WTC11 (cell line): ENCODE measurements at regions not wholly inside any gene's neighbourhood (a gene's known extent, or its start where the extent isn't known, plus 50 kb on each side); places are given as distances from the start of the nearest gene placed in this dataset.

ENCODE experiments used
- CBFB ChIP-seq: sonication (generic); formaldehyde crosslinking; IDR thresholded peaks from 2 replicates; pipeline ENCODE4 v1.8.1; 2022; ENCODE audit warnings: mild to moderate bottlenecking, low read depth, missing genetic modification reagents
- ETV6 ChIP-seq: sonication (generic); formaldehyde crosslinking; IDR thresholded peaks from 2 replicates; pipeline ENCODE4 v1.8.1; 2022; ENCODE audit warnings: mild to moderate bottlenecking, missing genetic modification reagents
- FOXJ3 ChIP-seq: sonication (generic); formaldehyde crosslinking; IDR thresholded peaks from 2 replicates; pipeline ENCODE4 v1.9.0; 2021; ENCODE audit warnings: missing genetic modification reagents, mild to moderate bottlenecking, borderline replicate concordance
- SMAD3 ChIP-seq: sonication (generic); formaldehyde crosslinking; IDR thresholded peaks from 2 replicates; pipeline ENCODE4 v1.8.0; 2022; ENCODE audit warnings: missing genetic modification reagents, mild to moderate bottlenecking, borderline replicate concordance
- SP1 ChIP-seq: sonication (generic); formaldehyde crosslinking; conservative IDR thresholded peaks from 2 replicates; pipeline ENCODE4 v1.8.1; 2022; ENCODE audit warnings: missing genetic modification reagents
- TP53 ChIP-seq: sonication (generic); formaldehyde crosslinking; IDR thresholded peaks from 2 replicates; pipeline ENCODE4 v1.8.1; 2023; ENCODE audit warnings: mild to moderate bottlenecking, missing genetic modification reagents
- ZNF317 ChIP-seq: sonication (generic); formaldehyde crosslinking; IDR thresholded peaks from 2 replicates; pipeline ENCODE4 v1.8.1; 2023; ENCODE audit warnings: low read depth, mild to moderate bottlenecking, moderate library complexity, missing genetic modification reagents, borderline replicate concordance
- ZNF416 ChIP-seq: fragments of 250-450 bp; sonication (Bioruptor Pico); IDR thresholded peaks from 2 replicates; pipeline ENCODE4 v1.9.0; 2021; ENCODE audit warnings: mild to moderate bottlenecking, inconsistent platforms
- TF ChIP-seq, protein P1 (sequence below): fragments of 200-600 bp; IDR thresholded peaks from 2 replicates; pipeline ENCODE4 v1.8.0; 2022; ENCODE audit warnings: antibody characterized with exemption
- TF ChIP-seq, protein P2 (sequence below): sonication (generic); formaldehyde crosslinking; IDR thresholded peaks from 2 replicates; pipeline ENCODE4 v1.8.1; 2022; ENCODE audit warnings: low read depth, mild to moderate bottlenecking, moderate library complexity, missing genetic modification reagents, borderline replicate concordance
- TF ChIP-seq, protein P3 (sequence below): sonication (generic); formaldehyde crosslinking; IDR thresholded peaks from 2 replicates; pipeline ENCODE4 v1.8.1; 2023; ENCODE audit warnings: mild to moderate bottlenecking, missing genetic modification reagents
- TF ChIP-seq, protein P4 (sequence below): fragments of 250-450 bp; sonication (Bioruptor Pico); IDR thresholded peaks from 2 replicates; pipeline ENCODE4 v1.9.0; 2021; ENCODE audit warnings: mild to moderate bottlenecking
- TF ChIP-seq, protein P5 (sequence below): sonication (generic); formaldehyde crosslinking; conservative IDR thresholded peaks from 2 replicates; pipeline ENCODE4 v1.8.1; 2022; ENCODE audit warnings: mild to moderate bottlenecking, missing genetic modification reagents

DNA sequence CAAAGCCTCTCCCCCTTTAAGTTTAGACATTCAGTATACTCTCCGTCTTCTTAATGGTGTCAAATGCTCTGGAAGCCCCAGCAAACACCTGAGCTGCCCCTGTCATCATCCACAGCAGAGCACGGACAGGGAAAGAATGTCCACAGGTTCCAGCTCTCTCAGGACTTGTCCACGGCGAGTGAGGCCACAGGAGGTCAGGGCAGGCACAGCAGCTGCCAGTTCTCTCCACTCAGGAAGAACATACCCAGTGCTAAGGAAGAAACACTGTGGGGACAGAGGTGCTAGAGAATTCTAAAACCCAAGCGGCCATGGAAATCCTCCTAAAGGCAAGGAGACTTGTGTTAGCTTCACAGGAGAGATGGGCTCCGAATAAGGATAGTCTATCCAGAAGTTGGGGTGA, 132.0 kb upstream of the SERP2 start:
- TF ChIP-seq, protein P1, sequence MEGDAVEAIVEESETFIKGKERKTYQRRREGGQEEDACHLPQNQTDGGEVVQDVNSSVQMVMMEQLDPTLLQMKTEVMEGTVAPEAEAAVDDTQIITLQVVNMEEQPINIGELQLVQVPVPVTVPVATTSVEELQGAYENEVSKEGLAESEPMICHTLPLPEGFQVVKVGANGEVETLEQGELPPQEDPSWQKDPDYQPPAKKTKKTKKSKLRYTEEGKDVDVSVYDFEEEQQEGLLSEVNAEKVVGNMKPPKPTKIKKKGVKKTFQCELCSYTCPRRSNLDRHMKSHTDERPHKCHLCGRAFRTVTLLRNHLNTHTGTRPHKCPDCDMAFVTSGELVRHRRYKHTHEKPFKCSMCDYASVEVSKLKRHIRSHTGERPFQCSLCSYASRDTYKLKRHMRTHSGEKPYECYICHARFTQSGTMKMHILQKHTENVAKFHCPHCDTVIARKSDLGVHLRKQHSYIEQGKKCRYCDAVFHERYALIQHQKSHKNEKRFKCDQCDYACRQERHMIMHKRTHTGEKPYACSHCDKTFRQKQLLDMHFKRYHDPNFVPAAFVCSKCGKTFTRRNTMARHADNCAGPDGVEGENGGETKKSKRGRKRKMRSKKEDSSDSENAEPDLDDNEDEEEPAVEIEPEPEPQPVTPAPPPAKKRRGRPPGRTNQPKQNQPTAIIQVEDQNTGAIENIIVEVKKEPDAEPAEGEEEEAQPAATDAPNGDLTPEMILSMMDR, result no peak
- TF ChIP-seq TP53 (CRISPR knock-in tag), result no peak
- no peak for TF ChIP-seq SP1 (CRISPR knock-in tag)
- no peak for TF ChIP-seq ETV6
- TF ChIP-seq FOXJ3 (CRISPR knock-in tag), result no peak
- TF ChIP-seq, protein P2, sequence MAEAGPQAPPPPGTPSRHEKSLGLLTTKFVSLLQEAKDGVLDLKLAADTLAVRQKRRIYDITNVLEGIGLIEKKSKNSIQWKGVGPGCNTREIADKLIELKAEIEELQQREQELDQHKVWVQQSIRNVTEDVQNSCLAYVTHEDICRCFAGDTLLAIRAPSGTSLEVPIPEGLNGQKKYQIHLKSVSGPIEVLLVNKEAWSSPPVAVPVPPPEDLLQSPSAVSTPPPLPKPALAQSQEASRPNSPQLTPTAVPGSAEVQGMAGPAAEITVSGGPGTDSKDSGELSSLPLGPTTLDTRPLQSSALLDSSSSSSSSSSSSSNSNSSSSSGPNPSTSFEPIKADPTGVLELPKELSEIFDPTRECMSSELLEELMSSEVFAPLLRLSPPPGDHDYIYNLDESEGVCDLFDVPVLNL (CRISPR knock-in tag), result no peak
- TF ChIP-seq, protein P3, sequence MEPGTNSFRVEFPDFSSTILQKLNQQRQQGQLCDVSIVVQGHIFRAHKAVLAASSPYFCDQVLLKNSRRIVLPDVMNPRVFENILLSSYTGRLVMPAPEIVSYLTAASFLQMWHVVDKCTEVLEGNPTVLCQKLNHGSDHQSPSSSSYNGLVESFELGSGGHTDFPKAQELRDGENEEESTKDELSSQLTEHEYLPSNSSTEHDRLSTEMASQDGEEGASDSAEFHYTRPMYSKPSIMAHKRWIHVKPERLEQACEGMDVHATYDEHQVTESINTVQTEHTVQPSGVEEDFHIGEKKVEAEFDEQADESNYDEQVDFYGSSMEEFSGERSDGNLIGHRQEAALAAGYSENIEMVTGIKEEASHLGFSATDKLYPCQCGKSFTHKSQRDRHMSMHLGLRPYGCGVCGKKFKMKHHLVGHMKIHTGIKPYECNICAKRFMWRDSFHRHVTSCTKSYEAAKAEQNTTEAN (CRISPR knock-in tag), result no peak
- no peak for TF ChIP-seq ZNF416 (CRISPR knock-in tag)
- no peak for TF ChIP-seq ZNF317 (CRISPR knock-in tag)
- TF ChIP-seq, protein P4, sequence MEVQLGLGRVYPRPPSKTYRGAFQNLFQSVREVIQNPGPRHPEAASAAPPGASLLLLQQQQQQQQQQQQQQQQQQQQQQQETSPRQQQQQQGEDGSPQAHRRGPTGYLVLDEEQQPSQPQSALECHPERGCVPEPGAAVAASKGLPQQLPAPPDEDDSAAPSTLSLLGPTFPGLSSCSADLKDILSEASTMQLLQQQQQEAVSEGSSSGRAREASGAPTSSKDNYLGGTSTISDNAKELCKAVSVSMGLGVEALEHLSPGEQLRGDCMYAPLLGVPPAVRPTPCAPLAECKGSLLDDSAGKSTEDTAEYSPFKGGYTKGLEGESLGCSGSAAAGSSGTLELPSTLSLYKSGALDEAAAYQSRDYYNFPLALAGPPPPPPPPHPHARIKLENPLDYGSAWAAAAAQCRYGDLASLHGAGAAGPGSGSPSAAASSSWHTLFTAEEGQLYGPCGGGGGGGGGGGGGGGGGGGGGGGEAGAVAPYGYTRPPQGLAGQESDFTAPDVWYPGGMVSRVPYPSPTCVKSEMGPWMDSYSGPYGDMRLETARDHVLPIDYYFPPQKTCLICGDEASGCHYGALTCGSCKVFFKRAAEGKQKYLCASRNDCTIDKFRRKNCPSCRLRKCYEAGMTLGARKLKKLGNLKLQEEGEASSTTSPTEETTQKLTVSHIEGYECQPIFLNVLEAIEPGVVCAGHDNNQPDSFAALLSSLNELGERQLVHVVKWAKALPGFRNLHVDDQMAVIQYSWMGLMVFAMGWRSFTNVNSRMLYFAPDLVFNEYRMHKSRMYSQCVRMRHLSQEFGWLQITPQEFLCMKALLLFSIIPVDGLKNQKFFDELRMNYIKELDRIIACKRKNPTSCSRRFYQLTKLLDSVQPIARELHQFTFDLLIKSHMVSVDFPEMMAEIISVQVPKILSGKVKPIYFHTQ (CRISPR knock-in tag), result no peak
- TF ChIP-seq, protein P5, sequence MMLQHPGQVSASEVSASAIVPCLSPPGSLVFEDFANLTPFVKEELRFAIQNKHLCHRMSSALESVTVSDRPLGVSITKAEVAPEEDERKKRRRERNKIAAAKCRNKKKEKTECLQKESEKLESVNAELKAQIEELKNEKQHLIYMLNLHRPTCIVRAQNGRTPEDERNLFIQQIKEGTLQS (CRISPR knock-in tag), result no peak
- TF ChIP-seq SMAD3 (CRISPR knock-in tag), result no peak
- TF ChIP-seq CBFB (CRISPR knock-in tag), result no peak
